ENCODE measurements at regions not wholly inside any gene's neighbourhood (a gene's known extent, or its start where the extent isn't known, plus 50 kb on each side); places are given as distances from the start of the nearest gene placed in this dataset.

DNA sequence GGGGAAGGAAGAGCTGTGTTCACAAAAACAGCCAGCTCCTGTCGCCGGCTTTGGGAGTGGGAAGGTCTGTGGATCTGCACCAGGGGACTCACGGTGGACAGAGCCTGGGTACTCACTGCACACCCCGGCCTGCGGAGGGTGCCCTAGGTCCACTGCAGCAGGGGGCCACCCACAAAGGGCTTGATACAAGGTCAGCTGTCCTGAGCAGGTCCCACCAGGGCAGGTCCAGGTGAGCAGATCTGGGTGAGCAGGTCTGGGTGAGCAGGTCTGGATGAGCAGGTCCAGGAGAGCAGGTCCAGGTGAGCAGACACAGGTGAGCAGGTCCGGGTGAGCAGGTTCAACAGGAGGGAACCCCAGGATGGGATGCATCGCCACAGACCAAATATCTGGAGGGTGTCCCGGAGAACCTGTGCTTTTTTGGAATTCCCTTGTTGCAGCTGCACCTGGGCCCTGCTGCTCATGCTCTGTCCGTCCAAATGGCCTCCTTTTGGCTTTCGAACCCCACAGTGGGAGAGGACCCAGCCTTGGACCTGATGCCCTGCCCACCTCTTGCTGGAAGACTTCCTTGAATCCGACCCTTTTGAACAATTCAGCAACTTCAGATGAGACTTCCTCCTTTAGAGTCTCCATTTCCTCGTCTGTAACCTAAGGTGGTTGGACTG lies 485.3 kb downstream of the TBC1D22A start:
- DNase-seq (ENCODE audit: low read depth in 3 of 3), result no peak

DNA sequence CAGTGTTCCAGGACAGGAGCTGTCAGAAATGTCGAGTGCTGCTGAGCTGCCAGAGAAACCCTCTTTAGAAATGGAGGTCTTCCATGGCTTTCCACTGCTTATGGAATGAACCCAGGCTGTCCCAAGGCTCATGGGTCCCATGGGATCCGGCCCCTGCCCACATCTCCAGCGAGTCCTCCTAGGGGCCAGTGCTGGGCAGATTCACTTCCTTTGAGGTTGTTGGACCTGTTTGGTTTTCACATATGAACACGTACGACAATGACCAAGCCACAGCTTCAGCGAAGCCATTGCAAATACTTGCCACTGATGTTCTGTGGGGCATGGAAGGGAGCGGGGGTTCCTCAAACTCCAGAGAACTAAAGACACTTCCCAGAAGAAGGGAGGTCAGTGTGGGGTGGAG lies 483.3 kb downstream of the TBC1D22A start:
- DNase-seq (ENCODE audit: low read depth in 3 of 3), result no peak

DNA sequence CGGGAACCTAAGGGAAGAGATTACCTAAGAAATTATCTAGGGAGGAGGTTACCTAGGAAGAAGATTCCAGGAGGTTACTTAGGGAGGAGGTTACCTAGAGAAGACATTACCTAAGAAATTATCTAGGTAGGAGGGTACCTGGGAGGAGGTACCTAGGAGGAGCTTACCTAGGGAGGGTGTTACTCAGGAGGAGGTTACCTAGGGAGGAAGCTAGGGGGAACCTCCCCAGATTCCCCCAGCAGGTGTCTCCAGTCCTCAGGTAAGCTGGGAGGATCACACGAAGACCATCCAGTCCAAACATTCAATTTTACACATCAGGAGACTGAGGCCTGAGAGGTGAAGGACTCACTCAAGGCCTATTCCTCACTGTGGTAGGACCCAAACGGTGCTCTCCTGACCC lies 482.8 kb downstream of the TBC1D22A start:
- DNase-seq (ENCODE audit: low read depth in 3 of 3), result no peak

DNA sequence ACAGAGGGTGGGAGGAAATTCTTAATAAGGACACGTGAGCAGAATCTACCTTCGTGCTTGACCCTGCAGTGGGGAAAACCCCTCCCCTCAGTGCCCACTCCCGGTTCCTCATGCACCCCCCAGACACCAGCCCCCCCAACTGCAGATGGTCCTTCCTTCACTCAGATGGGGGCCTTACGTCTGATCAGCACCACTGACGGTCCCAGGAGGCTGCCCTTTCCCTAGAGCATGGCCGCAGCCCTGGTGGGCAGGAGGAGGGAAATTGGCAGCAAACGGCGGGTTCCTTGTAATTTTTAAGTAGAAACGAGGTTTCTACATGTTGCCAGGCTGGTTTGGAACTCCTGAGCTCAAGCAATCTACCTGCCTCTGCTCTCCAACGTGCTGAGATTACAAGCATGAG lies 477.7 kb downstream of the TBC1D22A start:
- DNase-seq (ENCODE audit: low read depth in 3 of 3), result no peak

DNA sequence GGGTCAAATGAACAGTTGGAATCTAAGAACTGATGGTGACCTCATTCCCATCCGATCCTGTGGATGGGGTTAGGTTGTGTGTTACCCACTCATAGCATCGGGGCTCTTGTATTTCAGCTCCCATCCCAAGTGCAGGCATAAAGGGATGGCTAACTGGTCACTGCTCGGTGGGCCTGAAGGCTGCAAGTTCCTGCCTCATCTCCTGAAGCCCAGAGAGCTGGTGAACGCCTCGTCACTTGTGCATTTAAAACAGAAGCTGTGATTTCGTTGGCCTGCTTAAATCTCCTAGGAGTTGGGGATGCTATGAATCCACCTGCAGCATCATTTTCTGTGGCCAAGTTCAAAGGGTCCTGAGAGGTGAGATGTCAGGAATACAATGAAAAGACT lies 477.0 kb downstream of the TBC1D22A start:
- DNase-seq (ENCODE audit: low read depth in 3 of 3), result no peak

DNA sequence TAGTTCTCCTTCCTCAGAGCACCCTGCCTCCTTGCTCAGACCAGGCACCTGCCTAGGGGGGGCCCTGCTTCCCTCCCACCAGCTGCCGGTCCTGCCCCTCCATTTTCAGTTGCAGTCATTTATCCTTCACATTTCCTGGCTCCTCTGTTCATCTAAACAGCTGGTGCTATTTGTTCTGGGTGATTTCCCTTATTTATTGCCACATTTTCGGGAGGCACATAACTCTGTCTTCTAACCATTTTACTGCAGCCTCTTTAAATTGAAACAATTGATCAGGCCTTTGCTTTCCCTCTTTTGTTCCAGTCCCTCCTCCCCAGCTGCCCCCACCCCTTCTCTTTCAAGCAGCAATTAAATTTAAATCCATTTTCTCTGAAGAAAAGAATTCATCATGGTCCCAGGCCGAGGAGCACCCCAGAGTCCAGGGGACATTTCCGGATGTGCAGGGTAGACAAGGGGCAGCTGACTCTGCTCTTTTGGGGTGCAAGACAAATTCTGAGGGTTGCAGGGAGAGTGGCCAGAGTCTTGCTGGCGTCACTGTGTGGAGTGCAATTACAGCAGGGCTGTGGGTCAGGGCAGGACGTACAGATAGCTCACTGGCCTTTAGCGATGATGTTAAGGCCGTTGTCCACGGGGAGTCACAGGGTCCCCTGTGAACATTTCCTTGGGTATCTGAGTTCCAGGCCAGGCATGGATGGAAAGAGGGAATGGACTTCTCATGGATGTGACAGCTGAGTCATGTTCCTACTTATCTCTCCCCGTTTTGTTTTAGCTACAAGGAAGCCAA lies 476.4 kb downstream of the TBC1D22A start:
- DNase-seq (ENCODE audit: low read depth in 3 of 3), result no peak

DNA sequence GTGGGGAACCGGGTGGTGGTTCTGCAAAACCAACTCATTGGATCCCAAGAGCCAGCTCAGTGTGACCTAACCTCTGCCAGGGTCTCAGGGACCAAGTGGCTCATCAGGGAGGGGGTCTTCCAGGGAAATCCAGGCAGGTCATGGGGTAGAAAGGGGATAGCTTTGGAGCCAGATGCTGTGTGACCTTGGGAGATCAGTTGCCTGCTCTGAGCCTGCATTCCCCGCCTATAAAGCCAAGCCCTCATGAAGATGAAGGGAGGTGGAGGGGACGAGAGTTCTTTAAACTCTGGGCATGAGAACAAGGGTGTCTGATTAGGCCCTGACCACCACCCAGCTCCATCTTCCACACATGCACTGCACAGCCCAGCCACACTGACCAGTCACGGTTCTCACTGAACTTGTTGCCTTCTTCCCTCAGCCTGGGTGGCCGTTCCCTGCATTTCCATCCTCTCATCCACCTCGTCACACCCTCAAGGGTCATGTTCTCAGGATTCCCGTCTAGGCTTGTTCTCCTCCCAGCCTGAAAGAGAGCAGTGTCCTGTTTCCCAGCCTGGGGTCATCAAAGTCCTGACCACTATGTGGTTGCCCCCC lies 475.5 kb downstream of the TBC1D22A start:
- DNase-seq (ENCODE audit: low read depth in 3 of 3), result no peak

DNA sequence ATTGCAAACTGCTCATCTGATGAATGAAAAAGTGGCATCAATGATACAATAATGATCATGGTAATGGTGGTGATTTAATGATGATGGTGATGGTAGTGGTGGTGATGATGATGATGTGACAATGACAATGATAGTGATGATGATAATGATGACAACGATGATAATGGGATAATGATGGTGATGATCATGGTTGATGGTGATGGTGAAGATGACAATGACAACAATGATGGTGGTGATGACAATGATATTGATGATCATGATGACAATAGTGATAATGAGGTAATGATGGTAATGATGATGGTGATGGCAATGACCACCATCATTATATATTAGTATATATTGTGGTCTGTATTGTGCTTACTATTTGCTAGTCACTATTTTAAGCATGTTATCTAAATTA lies 474.3 kb downstream of the TBC1D22A start:
- DNase-seq (ENCODE audit: low read depth in 3 of 3), result no peak

DNA sequence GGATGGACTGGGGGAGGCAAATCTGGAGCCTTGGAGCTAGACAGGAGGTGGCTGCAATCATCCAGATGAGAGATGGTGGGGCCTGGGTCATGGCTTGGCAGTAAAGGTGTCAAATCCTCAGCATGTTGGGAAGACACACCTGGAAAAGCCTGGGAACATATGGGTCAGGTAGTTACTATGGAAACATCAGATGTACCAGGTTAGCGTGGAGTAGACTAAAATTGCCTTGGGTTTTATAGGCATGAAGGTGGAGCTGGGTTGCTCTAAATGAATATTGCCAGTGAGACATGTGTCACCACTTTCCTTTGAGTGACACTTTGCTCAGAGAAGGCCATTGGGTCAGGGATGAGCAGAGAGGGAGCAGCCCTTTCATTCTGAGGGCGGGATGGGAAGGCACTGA lies 473.7 kb downstream of the TBC1D22A start:
- DNase-seq (ENCODE audit: low read depth in 3 of 3), result no peak

DNA sequence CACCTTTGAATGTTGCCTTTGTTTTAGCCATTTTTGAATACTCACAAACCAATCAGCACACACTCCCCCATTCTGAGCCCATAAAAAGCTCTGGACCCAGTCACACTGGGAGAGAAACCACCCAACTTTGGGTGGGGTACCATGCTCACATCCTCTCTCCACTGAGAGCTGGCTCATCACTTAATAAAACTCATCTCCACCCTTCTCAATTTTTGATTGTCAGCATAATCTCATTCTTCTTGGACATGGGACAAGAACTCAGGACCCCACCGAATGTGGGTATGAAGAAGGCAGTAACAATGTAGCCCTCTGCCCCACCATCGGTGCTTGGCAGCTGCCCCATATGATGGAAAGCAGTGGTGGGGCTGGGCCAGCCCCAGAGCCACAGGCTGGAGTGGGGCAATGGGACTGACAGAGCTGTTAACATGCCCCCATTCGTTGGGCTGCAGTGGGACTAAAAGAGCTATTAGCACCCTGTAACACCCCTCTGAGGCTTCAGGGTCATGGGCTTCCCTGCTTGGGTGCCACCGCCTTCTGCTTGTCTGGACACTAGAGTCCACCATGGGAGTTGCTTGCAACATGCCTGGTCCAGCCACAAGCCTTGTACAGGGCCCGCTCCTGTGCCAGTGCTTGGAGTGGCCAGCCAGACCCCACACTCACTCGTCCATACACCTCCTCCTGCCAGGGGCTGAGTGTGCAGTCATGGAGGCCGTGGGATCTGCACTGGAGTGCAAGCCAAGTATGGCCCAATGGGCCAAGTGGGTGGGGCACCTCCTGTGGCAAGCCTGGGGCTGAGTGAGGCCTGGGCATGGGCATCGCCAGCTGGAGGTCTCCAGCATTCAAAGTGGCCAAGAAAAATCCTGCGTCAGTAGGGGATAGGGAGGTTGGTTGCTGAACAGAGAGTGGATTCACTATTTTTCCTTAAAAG lies 471.1 kb downstream of the TBC1D22A start:
- DNase-seq (ENCODE audit: low read depth in 3 of 3), result no peak

DNA sequence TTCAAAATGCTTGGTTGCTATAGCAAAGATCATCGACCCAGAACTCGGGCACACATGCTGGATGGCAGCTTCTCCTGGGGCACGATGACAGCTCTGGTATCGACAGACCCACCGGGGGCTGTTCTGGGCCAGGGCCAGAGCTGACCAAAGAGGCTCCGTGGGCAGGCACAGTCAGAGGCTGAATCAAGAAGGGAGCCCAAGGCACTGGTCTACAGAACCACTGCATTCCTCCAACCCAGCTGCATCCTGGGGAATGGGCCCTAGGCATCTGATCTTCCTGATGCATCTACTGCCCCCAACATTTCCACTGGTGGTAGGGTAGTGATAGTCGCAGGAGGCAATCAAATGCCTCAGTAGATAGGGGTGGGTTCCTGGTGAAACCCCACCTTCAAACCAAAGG lies 470.3 kb downstream of the TBC1D22A start:
- no peak for DNase-seq (ENCODE audit: low read depth in 3 of 3)

DNA sequence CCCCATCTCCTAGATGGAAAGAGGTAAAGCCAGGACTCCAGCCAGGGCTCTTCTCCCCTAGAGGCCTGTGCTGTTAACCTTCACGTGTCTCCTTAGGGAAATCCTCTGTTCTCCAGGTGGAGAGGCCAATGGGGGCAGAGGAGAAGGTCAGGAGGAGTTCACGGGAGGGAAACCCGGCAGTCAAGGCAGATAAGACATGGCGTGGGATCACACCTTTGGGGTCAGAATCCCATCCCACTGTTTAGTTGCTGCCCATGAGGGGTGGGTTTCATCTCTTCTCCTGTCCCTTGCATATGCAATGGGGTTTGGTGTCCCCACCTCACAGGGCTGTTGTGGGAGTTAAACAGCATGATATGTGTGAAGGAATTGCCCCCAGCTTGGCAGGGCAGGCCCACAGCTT lies 469.7 kb downstream of the TBC1D22A start:
- DNase-seq (ENCODE audit: low read depth in 3 of 3), result no peak

DNA sequence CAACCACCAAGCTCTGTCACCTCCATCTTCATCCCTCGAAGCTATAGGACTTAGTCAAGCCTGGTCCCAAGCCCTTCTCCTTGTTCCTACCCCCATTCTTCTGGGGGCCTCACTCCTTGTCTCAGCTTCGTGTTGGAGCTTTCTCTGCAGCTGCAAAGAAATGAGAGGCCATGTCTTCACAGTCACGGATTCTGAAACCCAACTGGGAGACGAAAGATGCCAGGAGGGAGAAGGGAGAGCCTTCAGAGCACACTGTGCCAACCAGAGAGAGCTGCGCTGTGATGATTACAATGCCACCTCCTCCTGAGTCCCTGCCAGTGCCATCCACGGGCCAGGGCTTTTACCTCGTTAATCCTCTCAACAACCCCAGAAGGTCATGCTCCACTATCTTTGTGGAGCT lies 469.3 kb downstream of the TBC1D22A start:
- DNase-seq (ENCODE audit: low read depth in 3 of 3), result no peak

DNA sequence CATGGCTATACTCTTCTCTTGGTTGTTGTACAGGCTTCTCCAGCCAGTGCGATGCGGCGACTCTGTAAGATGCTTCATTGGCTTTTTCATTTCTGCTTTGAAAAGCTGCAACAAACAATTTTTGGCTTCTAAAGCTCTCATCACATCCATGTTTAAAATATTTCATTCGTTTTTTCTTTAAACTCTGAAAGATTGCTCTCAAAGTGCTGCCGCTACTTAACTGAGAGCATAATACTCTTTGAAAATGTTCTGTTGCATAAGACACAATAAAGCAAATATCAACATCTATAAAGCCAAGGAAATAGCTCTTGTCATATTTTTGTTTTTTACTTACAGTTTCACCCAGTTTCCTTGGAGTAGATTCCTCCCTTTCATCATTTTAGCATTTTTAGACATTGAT lies 468.3 kb downstream of the TBC1D22A start:
- no peak for DNase-seq (ENCODE audit: low read depth in 3 of 3)

DNA sequence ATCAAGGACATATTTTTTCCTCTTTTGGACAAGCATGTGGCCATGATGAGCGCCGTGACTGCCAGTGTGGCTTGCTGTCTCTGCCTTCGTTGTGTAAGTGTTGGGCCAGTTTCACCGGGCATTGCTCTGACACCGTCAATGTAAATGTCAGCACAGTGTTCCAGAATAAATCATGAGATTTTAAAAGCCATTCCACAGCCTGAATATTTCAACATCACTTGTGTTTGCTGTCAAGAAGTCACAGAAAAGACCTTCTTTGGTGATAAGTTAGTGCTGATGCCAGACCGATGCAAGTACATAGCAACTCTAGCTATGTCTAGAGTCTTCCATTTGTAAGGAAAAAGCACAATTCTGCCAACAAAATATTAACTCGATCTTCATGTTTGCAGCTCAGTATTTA lies 467.8 kb downstream of the TBC1D22A start:
- DNase-seq (ENCODE audit: low read depth in 3 of 3), result no peak

DNA sequence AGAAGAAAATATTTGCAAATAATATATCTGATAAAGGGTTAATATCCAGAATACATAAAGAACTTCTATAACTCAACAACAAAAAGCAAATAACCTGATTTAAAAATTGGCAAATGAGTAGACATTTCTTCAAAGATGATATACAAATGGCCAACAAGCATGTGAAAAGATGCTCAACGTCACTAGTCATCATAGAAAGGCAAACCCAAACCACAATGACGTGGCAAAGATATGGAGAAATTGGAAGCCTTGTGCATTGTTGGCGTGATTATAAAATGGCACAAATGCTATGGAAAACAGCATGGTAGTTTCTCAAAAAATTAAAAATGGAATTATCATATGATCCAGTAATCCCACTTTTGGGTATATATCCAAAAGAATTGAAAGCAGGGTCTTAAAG lies 466.3 kb downstream of the TBC1D22A start:
- DNase-seq (ENCODE audit: low read depth in 3 of 3), result no peak

DNA sequence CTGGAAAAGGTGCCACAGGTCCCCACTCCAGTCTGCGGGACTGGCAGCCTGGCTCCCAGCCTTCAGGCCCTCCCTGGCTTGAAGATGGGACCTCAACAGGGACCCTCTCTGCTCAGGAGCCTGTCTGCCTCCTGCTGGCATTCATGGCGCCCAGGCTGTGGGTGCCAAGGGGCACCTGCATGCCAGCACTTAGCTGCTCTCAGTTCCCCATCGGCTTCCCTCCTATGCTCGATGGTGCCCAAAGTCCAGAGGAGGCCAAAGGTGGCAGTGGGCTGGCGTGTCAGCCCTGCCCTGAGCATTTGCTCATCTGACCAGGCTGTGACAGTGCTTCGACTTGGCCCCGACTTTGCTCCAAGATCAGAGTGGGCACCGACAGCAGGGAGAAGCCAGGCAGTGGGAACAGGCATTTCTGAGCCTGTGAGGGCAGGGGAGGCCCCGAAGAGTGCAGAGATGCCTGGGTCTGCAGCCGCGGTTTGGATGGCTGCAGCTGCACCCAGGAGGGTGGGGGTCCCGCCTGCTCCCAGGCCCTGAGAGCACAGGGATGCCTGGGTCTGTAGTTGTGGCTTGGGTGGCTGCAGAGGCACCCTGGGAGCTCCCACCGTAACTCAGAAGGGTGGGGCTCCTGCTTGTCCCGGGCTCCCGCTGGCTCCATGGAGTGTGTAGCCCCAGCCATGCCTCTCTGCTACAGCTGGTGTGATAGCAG lies 463.6 kb downstream of the TBC1D22A start:
- DNase-seq (ENCODE audit: low read depth in 3 of 3), result no peak

DNA sequence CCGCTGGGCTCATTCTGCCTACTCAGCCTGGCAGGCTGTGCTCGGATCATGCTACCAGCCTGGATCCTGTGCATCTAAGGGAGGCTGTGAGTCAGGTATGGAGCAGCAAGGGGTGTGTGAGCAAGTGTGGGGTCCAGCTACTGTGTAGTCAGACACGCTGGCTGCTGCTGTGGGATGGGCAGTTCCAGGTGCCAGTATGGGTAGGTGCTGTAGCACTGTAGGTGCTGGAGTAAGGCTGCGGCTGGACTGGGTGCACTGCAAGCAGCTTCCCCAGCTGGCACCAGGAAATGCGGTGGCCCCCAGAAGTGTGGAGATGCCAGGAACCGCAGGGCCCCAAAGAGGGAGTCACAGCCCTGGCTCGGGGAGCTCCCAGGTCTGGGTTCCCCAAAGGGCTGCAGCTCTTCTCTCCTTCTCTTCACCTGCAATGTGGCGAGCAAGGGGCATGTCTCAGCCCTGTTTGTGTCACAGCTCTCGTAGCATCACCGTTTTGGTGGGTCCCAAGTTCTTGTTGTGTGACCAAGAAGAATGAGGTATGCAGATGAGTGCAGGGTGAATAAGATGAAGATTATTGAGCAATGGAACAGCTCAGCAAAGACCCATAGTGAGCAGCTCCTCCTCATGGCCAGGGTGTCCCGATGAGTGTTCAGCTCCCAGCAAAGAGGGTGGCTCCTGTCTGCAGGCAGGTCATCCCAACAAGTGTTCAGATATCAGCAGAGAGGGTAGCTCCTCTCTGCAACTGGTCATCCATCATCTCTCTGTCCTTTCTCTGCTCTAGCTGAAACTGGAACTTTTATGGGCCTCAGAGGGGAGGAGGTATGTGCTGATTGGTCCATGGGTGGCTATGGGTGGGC lies 462.9 kb downstream of the TBC1D22A start:
- no peak for DNase-seq (ENCODE audit: low read depth in 3 of 3)

Measured in stimulated activated CD4-positive, alpha-beta T cell treated with anti-CD3 and anti-CD28 coated beads, TNF-alpha, amount 100 ng/mL, for 48 hours (primary cell).